Mesothelial cell of epicardium (in vitro differentiated cells): ENCODE measurements at regions not wholly inside any gene's neighbourhood (a gene's known extent, or its start where the extent isn't known, plus 50 kb on each side); places are given as distances from the start of the nearest gene placed in this dataset.

Experiments used
- DNase-seq, 2 experiments: peaks; one replicate each; pipeline ENCODE4 v3.0.0; 2021; ENCODE audit warnings: low spot score in 2 of 2; ENCODE audit not compliant: unreplicated experiment in 2 of 2
- H3K27ac Mint-ChIP-seq: 2 replicates; pipeline ENCODE4 v1.8.0; 2021; ENCODE audit warnings: mixed read lengths
- H3K27me3 Mint-ChIP-seq: 2 replicates; pipeline ENCODE4 v1.8.0; 2021; ENCODE audit warnings: low read depth, mixed read lengths
- H3K36me3 Mint-ChIP-seq: 2 replicates; pipeline ENCODE4 v1.8.0; 2021; ENCODE audit warnings: mixed read lengths
- H3K4me1 Mint-ChIP-seq: 2 replicates; pipeline ENCODE4 v1.8.0; 2021; ENCODE audit warnings: mixed read lengths
- H3K4me3 Mint-ChIP-seq: 2 replicates; pipeline ENCODE4 v1.8.0; 2021; ENCODE audit warnings: mild to moderate bottlenecking, moderate library complexity, mixed read lengths
- H3K9me3 Mint-ChIP-seq: 2 replicates; pipeline ENCODE4 v1.8.0; 2021; ENCODE audit warnings: mixed read lengths
- TF ChIP-seq, protein P1 (sequence below): fragments of 200-600 bp; sonication (generic); IDR thresholded peaks from one replicate; pipeline ENCODE4 v1.5.0; 2021; ENCODE audit warnings: antibody characterized with exemption; ENCODE audit not compliant: unreplicated experiment

DNA sequence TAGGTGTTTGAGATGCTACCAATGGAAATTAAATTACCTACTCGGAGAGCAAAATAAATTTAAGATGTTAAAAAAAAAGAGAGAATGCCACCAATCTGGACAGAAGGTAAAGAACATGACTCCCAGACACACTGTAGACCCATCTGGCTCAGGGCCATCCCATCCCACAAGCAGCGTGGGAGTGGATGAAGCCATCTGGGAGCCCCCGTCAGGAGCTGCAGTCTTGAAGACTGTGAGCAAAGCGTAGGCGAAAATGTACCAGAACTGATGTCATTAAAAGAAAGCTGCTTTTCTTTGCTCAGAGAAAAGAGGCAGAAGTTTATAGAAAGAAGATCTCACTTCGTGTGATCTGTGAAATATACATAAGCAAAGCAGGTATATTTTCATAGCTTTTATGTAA, 815.7 kb downstream of the QKI start:
- H3K4me3 Mint-ChIP-seq: no peak overlapping the region
- no peaks in the 10 kb centered on the region for H3K4me1 Mint-ChIP-seq
- no peak for DNase-seq

DNA sequence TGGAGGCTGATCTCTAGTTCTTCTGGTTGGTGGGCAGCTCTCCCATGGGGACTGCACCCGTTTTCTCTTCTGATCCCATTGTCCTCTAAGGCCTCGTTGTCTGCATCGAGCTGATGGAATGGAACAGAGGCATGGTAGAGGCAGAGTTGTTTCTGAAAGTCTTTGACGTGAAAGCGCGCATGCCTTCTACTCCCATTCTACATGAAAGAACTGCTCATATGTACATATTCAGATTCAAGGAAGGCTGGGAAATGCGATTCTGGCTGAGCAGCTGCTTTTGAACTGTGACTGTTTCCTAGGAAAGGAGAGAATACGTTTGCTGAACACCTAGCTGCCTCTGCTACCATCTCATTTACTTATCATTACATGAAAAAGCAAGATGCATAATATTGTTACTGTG, 815.2 kb downstream of the QKI start:
- Mint-ChIP-seq H3K4me1 (no peaks in the 10 kb centered on the region), H3K27ac (no peak overlapping the region), H3K36me3 (no peaks in the 10 kb centered on the region), H3K27me3 (peaks cover 2% of the 10 kb centered on the region), H3K4me3 (no peak overlapping the region), H3K9me3 (peaks cover 6% of the 10 kb centered on the region)
- TF ChIP-seq, protein P1, sequence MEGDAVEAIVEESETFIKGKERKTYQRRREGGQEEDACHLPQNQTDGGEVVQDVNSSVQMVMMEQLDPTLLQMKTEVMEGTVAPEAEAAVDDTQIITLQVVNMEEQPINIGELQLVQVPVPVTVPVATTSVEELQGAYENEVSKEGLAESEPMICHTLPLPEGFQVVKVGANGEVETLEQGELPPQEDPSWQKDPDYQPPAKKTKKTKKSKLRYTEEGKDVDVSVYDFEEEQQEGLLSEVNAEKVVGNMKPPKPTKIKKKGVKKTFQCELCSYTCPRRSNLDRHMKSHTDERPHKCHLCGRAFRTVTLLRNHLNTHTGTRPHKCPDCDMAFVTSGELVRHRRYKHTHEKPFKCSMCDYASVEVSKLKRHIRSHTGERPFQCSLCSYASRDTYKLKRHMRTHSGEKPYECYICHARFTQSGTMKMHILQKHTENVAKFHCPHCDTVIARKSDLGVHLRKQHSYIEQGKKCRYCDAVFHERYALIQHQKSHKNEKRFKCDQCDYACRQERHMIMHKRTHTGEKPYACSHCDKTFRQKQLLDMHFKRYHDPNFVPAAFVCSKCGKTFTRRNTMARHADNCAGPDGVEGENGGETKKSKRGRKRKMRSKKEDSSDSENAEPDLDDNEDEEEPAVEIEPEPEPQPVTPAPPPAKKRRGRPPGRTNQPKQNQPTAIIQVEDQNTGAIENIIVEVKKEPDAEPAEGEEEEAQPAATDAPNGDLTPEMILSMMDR: no peak
- DNase-seq: no peak

More for the DNA sequence above, 815.7 kb downstream of the QKI start:
- H3K27ac Mint-ChIP-seq: no peak overlapping the region
- H3K36me3 Mint-ChIP-seq: no peaks in the 10 kb centered on the region
- TF ChIP-seq, protein P1: no peak
- peaks cover 2% of the 10 kb centered on the region for H3K27me3 Mint-ChIP-seq
- H3K9me3 Mint-ChIP-seq: peaks cover 9% of the 10 kb centered on the region

DNA sequence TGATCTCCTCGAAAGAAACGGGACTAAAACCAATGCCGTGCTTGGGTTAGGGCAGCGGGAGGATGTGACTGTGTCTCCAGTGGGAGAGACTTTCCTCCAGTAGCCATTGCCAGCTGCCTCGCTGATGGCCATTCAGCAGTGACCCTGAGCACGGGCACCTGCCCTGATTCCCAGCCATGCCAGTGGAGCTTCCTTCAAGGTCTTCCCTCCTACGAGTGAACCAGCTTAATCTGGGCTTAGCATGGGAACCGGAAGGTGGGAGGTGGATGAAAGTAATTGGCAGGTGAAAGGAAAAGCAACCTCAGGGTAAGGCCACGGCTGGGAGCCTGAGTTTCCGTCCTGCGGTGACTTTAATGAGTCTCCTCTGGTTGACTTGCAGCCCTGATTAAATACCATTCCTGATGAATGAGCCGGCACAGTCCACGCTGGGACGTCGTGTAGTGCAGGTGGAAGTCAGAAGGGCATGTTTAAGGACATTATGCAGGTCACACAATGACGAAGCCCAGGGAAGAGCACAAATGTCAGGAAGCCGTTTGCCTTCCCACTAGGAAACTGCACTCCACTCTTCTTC, 813.5 kb downstream of the QKI start:
- DNase-seq: no peak
- Mint-ChIP-seq H3K4me3 (no peak overlapping the region), H3K4me1 (no peaks in the 10 kb centered on the region), H3K27me3 (peaks cover 4% of the 10 kb centered on the region), H3K36me3 (no peaks in the 10 kb centered on the region), H3K27ac (no peak overlapping the region), H3K9me3 (no peaks in the 10 kb centered on the region)
- TF ChIP-seq, protein P1: no peak

DNA sequence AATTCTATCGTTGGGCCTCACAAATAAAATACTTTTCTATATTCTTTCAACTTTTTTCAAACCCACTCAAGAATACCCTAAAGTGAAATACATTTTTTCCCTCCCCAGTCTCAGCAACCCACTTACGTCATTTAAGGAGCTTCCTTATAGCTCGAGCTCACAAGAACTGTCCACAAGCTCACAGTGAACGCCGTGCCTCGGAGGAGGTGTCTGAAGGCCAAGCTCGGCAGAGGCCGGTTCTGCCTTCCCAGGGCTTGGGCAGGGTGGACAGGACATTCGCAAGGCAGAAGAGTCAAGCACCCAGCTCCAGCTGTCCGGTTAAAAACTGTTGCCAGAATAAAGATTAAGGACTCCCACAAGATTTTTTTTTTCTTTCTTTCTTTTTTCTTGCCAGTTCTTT, 802.3 kb downstream of the QKI start:
- H3K4me1 Mint-ChIP-seq: peaks cover 3% of the 10 kb centered on the region
- H3K9me3 Mint-ChIP-seq: no peaks in the 10 kb centered on the region
- DNase-seq: no peak
- peaks cover 9% of the 10 kb centered on the region for H3K27me3 Mint-ChIP-seq
- no peak overlapping the region for H3K4me3 Mint-ChIP-seq
- no peaks in the 10 kb centered on the region for H3K36me3 Mint-ChIP-seq
- TF ChIP-seq, protein P1: no peak
- no peak overlapping the region for H3K27ac Mint-ChIP-seq

DNA sequence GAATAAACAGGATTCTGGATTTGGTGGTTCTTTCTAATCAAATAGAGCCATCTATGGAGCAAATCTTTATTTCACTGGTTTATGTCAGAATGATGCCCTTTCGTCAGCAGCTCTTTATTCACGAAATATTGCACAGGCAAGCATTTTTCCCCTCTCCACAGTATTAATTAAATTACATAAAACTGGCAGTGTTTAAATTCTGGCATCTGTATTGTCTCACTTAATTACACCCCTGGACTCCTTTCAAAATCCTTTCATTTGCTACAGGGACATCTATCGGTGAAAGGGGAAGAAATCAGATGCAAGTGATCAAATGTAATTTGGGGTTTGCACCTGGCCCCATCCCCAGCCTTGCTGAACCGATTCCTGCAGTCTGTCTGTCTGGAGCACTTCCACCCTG, 801.9 kb downstream of the QKI start:
- Mint-ChIP-seq H3K27me3 (peaks cover 9% of the 10 kb centered on the region), H3K4me3 (no peak overlapping the region), H3K36me3 (no peaks in the 10 kb centered on the region), H3K27ac (no peak overlapping the region), H3K4me1 (peaks cover 3% of the 10 kb centered on the region), H3K9me3 (no peaks in the 10 kb centered on the region)
- TF ChIP-seq, protein P1: no peak
- no peak for DNase-seq

DNA sequence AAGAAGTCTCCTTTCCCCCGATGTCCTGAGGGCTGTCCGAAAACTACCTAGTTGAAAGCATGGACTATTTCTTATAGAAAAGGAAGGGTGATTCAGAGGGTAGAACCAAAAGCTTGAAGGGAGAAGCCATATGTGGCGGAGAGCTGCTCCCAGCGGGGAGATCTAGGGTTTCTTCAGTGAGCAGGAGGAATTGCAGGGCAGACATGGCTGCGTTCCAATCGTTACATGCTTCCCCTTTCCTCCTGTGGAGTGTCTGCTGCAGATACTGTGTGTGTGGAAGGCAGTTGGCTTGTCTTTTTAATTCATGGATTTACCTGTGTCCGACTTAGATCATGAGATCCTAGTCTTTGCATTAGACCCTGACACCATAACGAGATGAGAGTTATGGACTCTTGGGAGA, 799.5 kb downstream of the QKI start:
- H3K9me3 Mint-ChIP-seq: no peaks in the 10 kb centered on the region
- no peaks in the 10 kb centered on the region for H3K36me3 Mint-ChIP-seq
- peaks cover 9% of the 10 kb centered on the region for H3K27me3 Mint-ChIP-seq
- H3K4me3 Mint-ChIP-seq: no peak overlapping the region
- H3K4me1 Mint-ChIP-seq: no peaks in the 10 kb centered on the region
- no peak overlapping the region for H3K27ac Mint-ChIP-seq
- TF ChIP-seq, protein P1: no peak
- DNase-seq: no peak
